SH-SY5Y (cell line): ENCODE measurements at regions not wholly inside any gene's neighbourhood (a gene's known extent, or its start where the extent isn't known, plus 50 kb on each side); places are given as distances from the start of the nearest gene placed in this dataset.

ENCODE experiments used
- GATA2 ChIP-seq: IDR thresholded peaks from 2 replicates; pipeline ENCODE4 v1.6.1; 2011; ENCODE audit warnings: mild to moderate bottlenecking, low read depth, low read length
- GATA3 ChIP-seq: IDR thresholded peaks from 2 replicates; pipeline ENCODE4 v1.6.1; 2011; ENCODE audit warnings: low read depth, mild to moderate bottlenecking, low read length, moderate library complexity

DNA sequence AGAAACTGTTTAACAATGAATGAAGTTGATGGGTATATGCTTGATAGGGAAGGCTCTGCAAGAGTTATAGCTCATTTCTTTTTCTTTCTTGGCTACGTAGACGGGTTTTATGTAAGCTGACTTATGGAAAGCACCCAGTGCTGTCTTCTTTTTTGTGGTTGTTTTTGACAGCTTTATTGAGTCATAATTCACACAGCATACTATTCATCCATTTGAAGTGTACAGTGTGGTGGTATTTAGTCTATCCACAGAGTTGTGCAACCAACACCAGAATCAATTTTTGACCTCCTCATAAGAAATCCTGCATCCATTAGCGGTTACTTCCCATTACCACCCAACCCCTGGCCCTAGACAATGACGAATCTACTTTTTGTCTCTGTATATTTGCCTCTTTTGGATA is 240.6 kb upstream of the KIAA1217 start:
- TF ChIP-seq GATA3, result no peak
- no peak for TF ChIP-seq GATA2

DNA sequence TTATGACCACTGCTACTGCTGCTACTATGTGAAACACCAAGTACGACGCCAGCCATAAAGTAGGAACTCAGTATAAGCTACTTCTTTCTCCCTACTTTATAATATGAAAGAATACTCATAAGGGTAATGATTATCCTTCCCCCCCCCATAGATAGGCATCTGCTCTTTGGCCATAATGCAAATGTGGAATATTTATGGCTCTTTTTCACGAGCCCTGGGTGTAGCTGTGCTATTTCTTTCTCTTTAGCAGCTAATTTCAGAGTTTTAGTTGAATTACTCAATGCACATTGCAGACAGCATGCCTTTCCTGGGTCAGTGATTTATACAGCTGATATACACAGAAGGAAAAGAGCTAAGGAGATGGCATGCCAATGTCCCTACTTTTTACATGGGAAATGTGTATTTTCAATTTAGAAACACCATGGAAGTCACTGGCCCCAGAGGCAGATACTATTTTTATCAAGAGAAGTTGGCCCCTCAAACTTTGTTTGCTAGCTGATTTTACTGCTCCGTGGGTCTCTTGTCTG is 234.1 kb upstream of the KIAA1217 start:
- TF ChIP-seq GATA3 (no peak), GATA2 (no peak)

DNA sequence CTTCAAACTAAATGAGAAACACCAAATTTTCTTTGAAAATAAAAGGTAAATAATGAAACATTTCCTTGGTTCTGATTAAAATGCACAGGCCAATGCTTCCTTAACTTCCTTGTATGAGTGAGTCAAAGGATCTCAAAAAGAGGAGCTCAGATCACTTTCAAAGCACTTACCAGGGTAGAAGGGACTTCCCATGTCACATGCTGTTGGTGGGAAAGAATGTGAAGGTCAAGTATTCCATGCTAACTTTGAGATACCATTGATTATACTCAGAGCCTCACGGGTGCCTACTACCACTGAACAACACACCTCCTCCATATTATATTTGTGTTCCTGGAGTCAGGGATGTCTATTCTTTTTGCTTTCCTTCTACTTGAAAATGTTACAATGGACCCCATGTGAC is 233.5 kb upstream of the KIAA1217 start:
- TF ChIP-seq GATA3 (no peak), GATA2 (no peak)

DNA sequence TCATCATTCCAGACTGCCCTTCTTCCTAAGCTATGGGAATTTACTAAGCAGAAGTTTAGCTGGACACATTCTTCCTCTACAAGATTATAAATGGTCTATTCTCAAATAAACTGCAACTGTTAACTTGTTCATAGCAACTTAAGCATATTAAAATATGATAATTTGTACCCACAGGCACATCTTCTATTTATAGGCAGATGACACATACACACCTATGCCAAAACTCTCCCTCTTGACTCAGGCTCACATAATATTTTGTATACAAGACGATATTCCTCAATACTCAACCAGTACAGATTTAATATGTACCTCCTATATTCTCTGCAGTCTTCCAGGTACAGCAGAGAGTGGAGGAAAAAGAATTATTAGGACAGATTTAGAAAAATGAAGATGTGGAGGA is 232.7 kb upstream of the KIAA1217 start:
- TF ChIP-seq GATA3, result no peak
- TF ChIP-seq GATA2, result no peak

DNA sequence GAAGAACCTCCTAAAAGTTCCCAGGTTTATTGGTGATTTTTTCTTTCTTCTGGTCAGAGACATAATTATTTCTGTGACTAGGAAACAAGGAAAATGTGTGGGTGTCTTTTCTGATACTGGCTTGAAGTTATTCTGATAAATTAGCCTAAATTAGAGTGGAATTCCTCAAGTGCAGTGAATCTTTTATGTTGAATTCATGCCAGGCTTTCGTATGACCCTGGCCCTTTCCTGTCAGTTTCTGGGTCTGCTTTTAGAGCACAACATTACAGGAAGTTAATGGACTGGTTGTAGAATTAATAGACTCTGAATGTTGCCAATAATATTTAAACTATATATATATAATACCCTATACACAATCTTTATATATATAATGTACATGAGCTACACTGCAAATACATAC is 230.6 kb upstream of the KIAA1217 start:
- TF ChIP-seq GATA3, result no peak
- no peak for TF ChIP-seq GATA2

DNA sequence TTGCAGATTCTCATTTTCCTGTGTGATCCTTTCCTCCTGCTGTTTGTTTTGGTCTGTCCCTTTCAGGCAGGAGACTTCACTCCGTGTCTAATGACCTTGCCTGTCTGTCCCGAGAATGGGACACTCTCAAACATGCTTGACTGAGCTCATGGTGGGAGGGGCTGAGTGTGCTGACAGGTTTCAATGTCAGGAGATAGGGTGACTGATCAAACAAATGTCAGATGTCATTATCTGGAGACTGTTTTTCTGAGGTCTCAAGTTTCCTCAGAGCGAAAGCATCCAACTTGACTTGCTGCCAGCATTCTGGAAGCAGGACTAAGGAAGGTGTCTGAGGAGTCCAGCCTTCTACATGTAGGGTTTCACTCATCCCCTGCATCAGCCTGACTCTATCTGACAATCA is 228.8 kb upstream of the KIAA1217 start:
- TF ChIP-seq GATA2, result no peak
- TF ChIP-seq GATA3, result no peak

DNA sequence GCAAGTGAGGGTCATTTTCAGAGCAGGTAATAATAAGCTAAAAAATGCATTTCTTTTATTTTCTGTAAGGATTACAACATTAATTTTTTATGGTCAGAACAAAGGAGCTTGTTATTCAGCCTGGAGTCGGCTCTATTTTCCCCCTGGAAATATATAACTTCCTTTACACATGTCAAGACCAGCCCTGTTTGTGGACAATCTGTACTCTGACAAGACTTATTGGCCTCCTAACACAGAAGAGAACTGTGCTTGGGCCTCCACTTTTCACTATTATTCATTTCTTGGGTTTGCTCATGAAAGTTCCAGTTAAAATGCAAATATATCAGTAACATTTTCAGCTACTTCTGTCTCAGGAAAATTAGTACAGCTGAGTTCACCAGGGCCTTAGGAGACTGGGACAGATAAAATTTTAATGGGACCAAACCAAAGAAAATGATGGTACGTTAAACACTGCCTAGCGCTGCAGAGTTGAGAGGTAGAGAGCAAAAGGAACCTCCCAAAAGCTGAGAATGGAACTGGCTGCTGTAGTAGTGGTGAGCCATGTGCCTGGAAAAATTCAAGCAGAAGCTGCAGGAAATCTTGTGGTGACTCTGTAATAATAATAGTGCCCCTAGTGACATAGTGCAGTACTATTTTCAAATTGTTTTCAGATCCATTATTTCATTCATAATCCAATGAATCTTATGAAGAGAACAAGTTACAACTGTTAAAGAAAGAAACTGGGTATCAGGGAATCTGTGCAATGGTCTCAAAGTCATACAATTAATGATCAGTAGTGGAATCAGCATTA is 227.2 kb upstream of the KIAA1217 start:
- TF ChIP-seq GATA2 (no peak), GATA3 (no peak)

DNA sequence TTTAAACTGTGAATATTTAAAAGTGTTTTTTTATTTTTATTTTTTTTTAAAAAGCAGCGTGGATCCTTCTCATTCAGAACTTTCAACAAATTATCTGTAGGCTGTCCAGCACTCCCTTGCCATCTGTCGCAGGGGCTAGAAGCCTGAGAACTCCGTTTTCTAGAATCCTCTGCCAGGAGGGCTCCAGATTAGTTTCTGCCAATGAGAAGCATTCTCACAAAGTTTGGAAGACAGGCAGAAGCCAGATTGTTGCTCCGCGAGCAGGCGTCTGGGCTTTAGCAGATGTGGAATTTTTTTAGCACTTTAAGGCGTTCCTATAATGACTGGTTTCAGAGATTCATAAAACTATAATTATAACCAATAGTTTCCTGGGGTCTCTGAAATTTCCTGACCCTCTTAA is 220.9 kb upstream of the KIAA1217 start:
- TF ChIP-seq GATA2 (no peak), GATA3 (no peak)

DNA sequence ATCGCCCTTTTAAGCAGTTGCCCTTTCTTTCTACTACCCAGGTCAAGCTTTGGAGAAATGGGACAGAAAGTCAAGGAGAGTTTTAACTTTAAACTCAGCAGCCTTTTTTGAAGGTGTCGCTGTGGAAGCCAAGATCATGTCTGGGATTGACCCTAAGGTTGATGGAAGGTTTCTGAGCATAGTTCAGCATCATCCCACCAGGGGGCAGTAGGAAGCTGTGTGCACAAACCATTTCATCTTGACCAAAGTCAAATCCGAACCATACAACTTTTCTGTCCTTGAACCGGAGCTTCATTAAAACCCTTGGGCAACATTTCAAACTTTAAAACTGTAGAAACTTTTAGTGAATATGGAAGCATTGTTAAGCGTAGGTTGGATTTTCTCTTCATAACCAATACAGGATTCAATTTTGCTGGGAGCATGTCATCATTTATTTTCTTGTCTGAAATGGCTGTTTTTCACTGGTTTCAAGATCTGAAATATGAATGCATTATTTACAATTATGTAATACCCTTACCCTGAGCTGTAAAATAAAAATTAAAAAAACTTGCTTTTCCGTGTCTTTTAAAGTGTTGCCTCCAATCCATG is 214.4 kb upstream of the KIAA1217 start:
- TF ChIP-seq GATA2 (no peak), GATA3 (no peak)

DNA sequence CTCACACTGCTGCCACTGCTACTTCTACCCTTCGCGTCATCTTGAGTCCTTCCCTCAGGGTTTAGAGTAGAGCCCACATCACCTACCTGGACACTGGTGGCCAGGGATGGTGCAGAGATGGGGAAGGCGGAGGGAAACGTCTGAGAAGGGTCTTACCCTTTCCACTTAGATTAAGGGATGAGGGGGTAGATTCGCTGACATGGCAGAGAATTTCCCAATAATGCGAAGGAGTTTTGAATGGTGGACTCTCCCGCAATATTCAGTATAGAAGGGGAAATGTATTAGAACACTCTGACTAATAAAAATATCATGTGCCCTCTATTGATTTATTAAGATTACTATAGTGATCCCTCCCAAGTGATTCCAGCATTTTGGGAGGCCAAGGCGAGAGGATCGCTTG is 209.5 kb upstream of the KIAA1217 start:
- TF ChIP-seq GATA3 (no peak), GATA2 (no peak)

DNA sequence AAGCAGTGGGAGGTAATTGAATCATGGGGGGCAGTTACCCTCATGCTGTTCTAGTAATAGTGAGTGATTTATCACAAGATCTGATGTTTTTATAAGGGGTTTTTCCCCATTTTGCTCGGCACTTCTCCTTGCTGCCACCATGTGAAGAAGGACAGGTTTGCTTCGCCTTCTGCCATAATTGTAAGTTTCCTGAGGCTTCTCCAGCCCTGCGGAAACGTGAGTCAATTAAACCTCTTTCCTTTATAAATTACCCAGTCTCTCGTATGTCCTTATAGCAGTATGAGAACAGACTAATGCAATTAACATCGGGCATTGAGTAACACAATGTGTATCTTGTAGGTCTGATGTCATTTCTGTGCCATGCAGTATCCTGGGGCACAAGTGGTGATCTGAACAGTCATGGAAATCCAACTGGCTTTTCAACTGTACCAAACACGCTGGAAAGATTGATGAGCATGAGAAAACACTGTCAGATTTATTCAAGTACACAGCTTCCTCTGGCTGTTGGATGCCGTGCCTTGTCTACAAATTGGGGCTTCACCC is 208.6 kb upstream of the KIAA1217 start:
- TF ChIP-seq GATA2, result no peak
- TF ChIP-seq GATA3, result no peak

DNA sequence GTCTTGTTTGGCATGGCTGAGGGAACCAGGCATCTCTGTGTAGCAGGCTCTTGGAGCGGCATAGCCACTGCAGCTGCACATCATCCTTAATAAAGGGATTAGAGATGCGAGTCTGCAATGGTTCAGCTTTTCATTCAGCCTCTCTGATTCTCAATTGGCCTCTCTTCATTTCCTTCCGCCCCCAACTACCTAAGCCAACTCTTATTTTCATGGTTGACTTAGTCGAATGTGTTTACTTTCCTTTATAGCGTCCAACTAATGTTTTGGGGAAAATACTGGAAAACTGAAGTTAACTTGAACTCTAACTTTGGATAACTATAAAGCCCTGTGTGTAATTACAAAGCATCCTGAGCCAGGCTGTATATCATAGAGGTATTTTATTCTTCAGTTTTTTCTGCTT is 202.2 kb upstream of the KIAA1217 start:
- TF ChIP-seq GATA2 (no peak), GATA3 (no peak)

DNA sequence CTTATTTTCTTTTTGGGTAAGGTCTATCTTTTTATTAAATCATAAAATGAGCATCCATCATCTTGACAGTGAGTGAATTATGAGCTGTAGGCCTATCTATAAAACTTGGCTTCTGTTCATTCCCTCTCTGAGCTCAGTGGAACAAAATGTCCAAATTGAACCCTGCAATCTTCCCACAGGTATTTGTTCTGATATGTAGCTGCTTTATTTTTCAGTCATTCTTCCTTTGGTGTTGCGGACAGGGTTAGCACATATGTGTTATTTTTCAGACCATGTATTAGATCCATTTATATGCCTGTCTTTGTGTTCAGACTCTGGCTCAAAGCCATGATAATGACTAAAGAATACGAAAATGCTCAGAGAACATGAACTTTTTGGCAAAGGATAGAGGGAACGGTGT is 201.6 kb upstream of the KIAA1217 start:
- TF ChIP-seq GATA2 (no peak), GATA3 (no peak)

DNA sequence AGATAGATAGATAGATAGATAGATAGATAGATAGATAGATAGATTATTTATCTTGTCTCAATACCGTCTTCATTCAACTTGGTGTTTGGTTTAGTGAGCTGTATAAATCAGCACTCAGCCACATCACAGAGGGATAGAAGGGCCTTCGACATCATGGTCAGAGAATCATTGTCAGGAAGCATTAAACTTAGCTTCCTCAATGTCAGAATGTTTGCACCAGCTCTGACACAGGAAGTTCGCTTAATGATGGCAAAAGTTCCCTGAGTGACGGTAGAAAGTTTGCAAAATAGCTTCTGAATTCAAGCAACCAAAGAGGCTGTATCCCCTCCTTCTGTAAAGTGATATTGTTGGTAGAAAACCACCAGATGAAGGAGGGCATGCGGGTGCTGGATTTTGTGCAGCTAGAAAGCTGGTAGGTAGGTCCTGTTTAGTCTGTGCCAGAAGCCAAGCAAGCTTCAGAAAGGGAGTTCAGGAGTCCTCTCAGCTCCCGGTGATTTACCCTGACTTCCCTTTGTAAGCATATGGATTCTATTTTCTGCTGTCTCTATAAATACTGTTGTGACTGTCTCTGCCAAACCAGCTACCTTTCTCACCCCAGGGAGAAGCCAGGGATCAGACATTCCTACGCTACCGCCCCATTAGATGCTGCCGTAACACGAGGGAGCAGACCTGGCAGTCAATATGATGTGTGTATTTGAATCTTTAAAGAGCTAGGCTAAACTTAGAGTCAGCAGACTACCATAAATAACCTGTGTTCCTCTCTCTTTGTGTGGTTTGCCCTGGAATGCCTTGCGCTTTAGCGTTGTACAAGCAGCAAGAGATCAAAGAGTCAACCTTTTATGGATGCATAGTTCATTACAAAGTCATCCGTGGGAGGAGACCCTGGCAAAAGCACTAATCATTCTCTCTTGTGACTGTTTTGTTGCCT is 200.5 kb upstream of the KIAA1217 start:
- TF ChIP-seq GATA3 (no peak), GATA2 (no peak)
